ENCODE measurements at regions not wholly inside any gene's neighbourhood (a gene's known extent, or its start where the extent isn't known, plus 50 kb on each side); places are given as distances from the start of the nearest gene placed in this dataset.

GRCh38 chr18:42412281-42412680 is 457.2 kb downstream of the PIK3C3 start:
- no peak for TF ChIP-seq POLR2A (IDR thresholded peaks at IDR 0.05; ENCODE audit: low read depth, low read length)
- TF ChIP-seq, protein P1, sequence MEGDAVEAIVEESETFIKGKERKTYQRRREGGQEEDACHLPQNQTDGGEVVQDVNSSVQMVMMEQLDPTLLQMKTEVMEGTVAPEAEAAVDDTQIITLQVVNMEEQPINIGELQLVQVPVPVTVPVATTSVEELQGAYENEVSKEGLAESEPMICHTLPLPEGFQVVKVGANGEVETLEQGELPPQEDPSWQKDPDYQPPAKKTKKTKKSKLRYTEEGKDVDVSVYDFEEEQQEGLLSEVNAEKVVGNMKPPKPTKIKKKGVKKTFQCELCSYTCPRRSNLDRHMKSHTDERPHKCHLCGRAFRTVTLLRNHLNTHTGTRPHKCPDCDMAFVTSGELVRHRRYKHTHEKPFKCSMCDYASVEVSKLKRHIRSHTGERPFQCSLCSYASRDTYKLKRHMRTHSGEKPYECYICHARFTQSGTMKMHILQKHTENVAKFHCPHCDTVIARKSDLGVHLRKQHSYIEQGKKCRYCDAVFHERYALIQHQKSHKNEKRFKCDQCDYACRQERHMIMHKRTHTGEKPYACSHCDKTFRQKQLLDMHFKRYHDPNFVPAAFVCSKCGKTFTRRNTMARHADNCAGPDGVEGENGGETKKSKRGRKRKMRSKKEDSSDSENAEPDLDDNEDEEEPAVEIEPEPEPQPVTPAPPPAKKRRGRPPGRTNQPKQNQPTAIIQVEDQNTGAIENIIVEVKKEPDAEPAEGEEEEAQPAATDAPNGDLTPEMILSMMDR (IDR thresholded peaks at IDR 0.05; ENCODE audit: extremely low read depth in 1 of 2, insufficient read depth in 1 of 2, low read depth in 1 of 2, low read length in 2 of 2), result no peak
- TF ChIP-seq EZH2 (IDR thresholded peaks at IDR 0.05; ENCODE audit: borderline replicate concordance, low read depth, low read length, severe bottlenecking), result no peak
- TF ChIP-seq, protein P2, sequence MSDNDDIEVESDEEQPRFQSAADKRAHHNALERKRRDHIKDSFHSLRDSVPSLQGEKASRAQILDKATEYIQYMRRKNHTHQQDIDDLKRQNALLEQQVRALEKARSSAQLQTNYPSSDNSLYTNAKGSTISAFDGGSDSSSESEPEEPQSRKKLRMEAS (IDR thresholded peaks at IDR 0.05; ENCODE audit: insufficient read depth, insufficient read length), result no peak

Data from endothelial cell of umbilical vein (primary cell).